ENCODE measurements at regions not wholly inside any gene's neighbourhood (a gene's known extent, or its start where the extent isn't known, plus 50 kb on each side); places are given as distances from the start of the nearest gene placed in this dataset.
"Not testable (repeated sequence)": the region's sequence is repeated elsewhere in the genome, so short reads cannot be mapped to it uniquely, and the experiment has no call there.

DNA sequence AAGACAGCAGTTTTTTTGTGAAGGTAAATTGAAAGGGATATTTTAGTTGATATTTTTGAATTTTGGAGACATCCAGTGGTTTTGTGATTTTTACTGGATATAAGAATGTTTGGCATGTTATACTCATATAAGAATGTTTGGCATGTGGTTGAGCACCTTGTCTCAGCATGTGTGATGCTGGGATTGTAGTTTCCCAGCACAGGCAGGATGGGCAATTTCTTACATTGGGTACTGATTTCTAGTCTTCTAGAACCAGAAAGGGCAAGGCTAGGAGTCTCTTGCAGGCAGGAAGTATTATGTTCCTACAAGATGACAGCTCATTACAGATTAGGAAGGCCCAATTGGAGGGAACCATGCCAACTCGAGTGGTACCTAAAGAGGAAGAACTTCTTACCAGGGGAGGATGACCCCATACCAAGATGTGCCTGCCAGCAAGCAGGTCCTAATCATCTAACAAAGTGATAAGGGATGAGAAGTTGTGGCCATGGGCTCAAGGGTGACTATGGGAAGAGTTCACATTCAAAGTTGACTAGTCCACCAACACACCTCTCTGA is 377.8 kb downstream of the UTRN start:
- DNase-seq: no peak

DNA sequence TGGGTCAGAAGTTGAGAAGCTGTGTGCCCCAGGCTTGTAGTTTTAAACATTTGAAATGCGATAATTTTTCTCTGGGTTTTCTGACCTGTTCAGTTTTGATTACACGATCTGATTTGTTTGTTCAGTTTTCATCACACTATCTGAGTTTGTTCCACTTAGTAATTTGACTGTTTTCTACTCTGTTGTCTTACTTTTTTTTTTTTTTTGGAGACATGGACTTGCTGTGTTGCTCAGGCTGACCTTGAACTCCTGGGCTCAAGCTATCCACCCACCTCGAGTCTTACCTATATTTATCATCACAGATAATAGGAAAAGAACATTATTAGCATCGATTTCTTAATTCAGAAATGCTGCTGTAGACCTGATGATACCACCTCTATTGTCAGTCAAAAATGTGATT is 379.1 kb downstream of the UTRN start:
- DNase-seq: no peak

DNA sequence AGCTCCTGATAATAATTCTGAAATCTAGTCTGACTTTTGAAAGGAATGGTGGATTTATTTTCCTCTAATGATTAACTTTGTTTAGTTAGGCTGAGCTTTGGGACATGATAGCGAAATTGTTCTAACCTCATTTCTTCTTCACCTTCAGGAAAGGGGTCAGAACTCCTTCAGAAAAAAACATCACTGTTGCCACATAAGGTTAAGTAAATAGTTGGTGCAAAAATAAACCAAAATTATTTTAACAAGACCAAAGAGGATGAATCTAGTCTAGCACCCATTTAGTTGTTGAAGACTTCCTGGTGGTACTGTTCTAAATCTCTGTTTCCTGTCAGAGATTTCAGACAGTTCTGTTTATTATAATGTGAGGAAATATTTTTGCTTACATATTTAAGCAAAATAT is 379.8 kb downstream of the UTRN start:
- DNase-seq: no peak

DNA sequence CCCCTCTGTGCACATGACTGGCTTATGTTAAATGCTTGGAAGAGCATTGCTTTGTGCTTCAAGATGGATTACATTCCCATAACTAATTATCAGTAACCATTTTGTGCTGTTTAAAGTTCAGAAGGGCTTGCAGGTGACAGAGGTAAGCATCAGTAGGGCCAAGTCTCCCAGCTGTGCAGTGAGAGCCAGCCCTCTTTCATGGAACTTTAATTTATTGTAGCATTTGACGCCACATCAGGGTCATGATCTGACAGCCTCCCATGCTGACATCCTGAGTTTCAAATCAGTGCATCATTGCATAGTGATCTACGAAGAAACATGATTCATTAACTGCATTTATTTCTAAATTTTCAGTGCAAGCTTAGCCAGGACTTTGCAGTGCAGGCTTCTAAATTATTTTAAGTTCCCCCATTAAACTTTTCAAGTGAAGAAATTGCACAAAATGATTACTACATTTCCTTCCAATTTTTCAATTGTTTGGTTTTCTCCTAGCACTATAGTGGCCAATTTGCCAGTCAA is 380.9 kb downstream of the UTRN start:
- DNase-seq: no peak

DNA sequence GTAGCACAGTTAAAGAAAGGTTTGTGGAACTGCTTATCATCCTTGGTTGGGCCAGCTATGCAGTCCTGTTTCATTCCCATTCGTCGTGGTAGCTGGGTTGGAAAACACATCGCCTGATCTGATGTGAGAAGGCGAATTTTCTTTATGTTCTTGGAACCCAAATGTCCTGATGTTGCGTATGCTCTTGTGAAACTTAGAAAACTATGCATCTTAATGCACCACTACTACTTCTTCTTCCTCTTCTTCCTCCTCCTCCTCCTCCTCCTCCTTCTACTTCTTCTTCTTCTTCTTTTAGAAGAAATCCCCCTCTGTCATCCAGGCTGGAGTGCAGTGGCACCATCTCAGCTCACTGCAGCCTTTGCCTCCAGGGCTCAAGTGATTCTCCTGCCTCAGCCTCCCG is 381.6 kb downstream of the UTRN start:
- DNase-seq: no peak

DNA sequence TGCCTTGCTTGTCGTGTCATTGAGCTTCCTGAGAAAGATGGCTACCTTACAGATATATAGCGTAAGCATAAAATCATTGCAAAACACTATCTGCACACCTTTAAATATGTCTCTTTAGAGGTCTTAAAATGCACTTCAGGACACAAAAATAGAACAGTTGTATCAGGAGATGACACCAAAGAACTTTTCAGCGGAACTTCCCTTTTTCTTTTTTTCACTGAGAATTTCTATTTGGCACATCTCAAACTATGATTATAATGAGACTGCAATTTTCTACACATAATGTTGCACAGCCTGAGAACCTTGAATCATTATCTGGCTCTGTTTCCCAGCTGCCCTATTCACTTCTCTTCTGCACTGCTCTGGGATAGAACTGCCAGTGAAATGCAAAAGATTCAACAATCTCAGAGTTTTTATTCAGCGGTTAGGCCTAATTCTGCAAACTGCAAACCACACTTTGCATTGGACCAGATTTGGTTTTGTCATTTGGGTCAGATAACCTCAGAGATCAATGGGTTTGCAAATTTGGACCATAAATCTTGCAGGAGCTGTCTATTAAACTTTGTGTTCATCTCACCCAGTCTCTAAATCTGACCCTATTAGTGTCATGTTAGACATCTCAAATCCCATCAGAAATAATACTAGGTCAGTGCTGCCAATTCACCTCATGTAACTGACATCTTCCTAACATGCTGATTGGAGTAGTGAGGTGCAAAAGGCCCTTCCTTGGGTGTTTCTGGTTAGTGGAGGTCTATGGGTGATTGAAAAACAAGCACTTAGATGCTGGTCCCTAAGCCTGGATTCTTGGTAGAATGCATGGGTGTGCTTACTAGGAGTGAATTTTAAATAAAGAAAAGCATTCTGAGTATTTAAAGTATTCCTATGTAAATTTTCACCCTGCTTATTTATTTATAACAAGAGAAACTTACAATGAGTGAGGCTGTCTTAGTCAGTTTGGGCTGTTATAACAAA is 382.7 kb downstream of the UTRN start:
- no peak for DNase-seq

DNA sequence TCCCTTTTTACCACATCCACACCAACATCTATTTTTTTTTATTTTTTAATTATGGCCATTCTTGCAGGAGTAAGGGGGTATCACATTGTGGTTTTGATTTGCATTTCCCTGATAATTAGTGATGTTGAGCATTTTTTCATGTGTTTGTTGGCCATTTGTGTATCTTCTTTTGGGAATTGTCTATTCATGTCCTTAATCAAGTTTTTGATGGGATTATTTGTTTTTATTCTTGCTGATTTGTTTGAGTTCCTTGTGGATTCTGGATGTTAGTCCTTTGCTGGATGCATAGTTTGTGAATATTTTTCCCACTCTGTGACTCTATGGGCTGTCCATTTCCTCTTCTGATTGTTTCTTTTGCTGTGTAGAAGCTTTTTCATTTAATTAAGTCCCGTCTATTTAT is 385.1 kb downstream of the UTRN start:
- DNase-seq: not testable (repeated sequence)

DNA sequence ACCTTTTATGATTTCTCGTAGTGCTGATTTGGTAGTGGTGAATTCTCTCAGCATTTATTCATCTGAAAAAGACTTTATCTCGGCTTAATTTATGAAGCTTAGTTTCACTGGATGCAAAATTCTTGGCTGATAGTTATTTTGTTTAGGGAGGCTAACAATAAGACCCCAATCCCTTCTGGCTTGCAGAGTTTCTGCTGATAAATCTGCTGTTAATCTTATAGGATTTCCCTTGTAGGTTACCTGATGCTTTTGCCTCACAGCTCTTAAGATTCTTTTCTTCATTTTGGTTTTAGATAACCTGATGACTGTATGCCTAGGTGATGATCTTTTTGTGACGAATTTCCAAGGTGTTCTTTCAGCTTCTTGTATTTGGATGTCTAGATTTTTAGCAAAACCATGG is 388.7 kb downstream of the UTRN start:
- DNase-seq: no peak

DNA sequence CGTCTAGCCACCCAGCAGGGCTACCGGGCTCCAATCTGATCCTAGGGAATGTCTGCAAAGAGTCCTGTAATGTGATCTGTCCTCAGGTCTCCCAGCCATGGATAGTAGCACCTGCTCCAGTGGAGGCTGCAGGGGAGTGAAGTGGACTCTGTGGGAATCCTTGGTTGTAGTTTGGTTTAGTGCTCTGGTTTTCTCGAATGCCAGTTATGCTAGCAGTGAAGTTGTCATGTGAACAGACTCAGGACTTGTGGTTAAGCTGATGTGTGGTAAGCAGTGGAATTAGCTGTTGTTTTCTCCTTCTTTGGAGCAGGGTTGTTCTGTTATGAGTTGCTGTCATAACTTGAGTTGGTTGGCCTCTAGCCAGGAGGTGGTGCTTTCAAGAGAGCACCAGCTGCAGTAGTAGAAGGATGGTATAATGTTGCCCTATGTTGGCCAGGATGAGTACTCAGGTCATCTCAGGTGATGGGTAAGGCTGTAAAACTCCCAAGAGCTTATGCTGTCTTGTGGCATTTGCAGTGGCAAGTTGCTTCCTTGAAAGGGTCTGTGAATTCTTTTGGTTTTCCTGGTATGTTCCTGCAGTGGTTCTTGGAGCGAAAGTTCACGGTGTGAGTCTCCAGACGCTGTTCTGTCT is 390.2 kb downstream of the UTRN start:
- no peak for DNase-seq

DNA sequence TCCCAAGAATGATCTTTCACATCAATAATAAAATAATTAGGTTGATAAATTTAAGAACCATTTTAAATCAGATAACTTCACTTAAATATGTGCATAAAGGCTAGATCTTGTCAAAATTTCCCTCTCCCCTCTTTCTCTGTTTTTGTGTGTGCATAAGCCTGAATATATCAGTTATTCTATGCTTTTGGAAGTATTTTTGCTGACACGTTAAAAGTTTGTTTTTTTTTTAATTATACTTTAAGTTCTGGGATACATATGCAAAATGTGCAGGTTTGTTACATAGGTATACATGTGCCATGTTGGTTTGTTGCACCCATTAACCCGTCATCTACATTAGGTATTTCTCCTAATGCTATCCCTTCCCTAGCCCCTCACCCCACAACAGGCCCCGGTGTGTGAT is 391.2 kb downstream of the UTRN start:
- DNase-seq: not testable (repeated sequence)

DNA sequence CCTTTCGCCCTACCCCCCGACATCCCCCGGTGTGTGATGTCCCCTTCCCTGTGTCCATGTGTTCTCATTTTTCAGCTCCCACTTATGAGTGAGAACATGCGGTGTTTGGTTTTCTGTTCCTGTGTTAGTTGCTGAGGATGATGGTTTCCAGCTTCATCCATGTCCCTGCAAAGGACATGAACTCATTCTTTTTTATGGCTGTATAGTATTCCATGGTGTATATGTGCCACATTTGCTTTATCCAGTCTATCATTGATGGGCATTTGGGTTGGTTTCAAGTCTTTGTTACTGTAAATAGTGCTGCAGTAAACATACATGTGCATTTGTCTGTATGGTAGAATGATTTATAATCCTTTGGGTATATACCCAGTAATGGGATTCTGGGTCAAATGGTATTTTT is 392.1 kb downstream of the UTRN start:
- DNase-seq: not testable (repeated sequence)

DNA sequence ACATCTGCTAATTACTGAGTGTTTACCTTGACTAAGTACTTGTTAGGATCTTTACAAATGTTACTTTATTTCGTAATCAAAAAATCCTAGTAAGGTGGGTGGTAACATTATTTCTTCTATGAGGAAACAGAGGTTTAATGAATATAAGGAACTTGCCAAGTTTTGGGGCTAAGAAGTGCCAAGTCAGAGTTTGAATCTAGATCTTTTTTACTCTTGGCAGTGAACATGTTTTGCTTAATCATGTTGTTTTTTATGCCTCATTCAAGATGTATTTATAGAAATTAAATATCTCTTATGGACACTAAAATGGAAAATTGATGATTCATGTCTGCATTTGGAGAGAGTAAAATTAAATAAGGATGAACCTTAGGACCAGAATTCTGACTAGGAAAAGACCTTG is 393.7 kb downstream of the UTRN start:
- DNase-seq: no peak

DNA sequence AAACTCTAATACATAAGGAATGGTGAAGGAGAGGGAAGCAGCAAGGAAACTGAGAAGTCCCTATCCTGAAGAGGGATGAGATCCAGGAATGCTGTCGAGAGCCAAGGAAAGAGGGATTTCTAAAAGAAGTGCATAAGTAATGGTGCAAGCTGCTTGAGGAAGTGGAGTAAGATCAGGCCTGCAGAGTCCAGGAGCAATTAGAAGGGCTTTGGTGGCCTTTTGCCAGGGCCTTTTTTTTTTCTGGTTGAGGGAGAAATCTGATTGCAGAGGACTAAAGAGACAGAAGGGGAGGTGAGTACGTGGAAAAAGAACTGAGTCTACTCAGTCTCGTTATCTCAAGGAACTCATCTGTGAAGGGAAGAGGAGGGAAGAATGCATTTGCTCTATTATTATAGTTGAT is 396.2 kb downstream of the UTRN start:
- no peak for DNase-seq

DNA sequence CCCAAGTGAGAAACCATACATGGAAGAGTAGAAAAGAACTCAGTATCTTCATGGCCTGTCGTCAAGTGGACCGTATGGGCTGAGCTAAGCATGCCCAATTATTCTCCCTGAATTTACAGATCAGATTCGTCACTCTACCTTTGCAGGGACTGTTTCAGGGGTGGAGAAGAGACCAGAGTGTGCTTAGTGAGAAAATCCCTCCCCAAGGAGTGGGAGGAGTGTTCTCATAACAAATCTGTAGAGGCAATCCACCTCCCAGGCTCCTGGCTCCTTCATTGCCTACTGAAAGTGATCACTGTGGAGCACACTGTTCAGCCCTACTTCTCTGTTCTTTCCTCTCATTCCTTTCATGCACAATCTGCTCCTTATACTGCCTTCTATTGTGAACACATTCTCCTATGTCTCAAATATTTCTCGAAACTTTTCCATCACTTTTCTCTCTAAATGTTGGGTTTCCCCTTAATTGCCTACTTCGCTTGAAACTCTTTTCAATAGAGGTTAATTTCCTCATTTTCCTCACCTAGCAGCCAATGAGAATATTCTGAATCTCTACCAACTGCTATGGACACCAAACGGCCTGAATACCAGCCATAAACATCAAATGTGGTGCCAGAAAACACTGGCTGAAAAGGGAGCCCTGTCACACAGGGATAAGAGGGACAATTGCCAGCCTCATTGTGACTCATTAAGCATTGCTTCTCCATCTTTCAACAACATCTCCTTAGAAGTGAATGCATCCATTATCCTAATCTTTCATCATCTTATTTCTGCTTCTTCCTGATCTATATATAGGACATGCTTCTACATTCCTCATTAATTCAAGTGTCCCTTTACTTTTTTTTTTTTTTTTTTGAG is 398.3 kb downstream of the UTRN start:
- no peak for DNase-seq

DNA sequence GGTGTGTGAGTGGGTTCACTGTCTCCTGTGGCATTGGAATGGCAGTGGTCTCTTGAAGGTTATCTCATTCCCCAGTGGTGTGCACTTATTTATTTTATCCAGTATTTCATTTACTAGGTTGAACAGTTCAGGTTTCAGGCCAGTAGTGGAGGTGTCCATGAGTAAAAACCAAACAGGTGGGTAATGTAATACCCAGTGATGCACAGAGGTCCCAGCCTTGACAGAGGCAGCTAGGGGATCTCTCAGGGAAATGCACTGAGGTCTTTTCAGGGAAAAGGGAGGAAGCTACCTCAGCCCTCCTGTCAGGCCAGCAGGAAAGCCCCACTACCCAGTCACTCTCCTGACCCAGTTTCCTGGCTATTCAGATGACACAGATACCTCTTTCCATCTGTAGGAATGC is 403.6 kb downstream of the UTRN start:
- no peak for DNase-seq

DNA sequence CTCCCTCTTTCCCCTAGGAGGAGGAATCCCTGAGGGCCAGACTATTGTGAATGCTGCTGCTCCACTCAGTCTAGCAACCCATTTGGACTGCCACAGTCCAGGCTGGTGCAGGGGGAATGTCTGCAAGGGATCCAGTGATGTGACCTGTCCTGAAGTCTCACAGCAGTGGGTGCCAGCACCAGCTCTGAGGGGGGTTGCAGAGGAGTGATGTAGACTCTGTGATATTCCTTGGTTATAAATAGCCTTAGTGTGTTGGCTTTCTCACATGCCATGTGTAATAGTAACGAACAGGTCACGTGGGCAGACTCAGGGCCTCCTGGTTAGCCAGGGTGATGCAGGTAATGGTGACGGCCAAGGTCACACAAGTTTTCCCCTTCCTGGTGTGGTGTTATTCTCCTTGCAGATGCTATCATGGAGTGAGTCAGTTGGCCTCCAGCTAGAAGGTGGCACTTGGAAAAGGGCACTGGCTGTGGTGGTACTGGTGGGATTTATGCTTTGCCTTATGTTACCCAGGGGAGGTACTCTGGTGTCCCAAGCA is 404.4 kb downstream of the UTRN start:
- DNase-seq: no peak

DNA sequence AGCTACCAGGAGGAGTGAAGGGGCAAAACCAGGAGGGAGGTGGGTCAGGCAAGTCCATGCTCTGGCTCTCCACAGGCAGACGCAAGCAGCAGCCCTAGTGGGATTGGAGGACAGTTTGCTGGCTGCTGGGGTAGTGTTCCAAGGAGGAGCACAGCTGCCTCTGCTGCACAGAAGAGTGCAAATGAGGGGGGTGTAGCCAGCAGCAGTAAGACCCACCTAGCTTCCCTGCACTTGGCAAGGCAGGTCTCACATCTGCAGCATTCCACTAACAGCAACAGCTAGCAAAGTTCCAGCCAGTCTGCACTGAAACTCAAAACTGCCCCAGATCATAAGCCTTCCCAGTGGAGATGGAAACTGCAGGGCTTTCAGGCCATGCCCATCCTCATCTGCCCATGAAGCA is 405.0 kb downstream of the UTRN start:
- DNase-seq: no peak

DNA sequence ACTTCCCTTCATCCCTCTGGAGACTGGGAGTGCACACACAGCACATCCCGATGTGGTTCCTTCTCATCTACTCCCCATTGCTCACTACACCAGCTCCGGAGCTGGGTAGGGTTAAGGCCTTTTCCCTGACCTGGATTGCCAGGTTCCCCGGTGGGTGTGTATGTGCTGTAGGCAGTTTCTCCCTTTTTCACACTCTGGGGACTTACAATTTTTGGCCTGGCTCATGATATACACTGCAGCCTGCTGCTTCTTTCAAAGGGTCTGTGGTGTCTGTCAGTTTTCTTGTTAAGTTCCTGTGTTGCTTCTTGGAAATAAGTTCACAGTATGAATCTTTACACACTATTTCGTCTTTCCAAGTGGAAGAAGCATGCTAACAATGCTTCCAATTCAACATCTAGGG is 405.5 kb downstream of the UTRN start:
- no peak for DNase-seq

DNA sequence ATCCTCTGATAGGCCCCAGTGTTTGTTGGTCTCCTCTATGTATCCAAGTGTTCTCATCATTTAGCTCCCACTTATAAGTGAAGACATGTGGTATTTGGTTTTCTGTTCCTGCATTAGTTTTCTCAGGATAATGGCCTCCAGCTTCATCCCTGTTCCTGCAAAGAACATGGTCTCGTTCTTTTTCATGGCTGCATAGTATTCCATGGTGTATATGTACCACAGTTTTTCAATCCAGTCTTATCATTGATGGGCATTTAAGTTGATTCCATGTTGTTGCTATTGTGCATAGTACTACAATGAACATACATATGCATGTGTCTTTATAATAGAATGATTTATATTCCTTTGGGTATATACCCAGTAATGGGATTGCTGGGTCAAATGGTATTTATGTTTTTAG is 406.9 kb downstream of the UTRN start:
- DNase-seq: not testable (repeated sequence)

DNA sequence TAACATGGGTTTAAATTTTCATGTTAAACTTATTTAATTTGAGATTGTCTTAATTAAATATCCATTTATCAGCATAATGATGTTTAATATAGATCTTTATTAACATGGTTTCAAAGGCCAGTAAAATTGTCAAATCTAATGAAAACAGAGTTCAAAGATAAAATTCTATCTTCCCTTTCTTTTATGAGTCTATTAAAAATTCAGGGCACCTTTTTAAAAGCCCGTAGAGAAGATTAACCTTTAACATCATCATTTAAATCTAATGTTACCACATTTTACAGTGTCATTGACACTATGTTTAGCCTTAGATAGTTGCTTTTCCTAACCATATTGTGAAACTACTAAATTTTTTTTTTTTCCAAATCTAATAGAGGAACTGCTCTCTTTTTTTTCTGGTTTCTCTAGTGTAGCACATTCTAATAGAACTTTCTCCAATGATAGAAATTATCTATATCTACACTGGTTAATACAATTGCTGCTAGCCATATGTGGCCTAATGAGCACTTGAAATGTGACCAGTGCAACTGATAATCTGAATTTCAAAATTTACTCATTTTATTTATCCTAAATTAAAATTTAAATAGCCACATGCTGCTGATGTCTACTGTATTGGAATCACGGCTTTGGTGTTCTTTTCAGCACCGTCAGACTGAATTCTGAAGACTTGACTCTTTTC is 410.9 kb downstream of the UTRN start:
- DNase-seq: no peak

DNA sequence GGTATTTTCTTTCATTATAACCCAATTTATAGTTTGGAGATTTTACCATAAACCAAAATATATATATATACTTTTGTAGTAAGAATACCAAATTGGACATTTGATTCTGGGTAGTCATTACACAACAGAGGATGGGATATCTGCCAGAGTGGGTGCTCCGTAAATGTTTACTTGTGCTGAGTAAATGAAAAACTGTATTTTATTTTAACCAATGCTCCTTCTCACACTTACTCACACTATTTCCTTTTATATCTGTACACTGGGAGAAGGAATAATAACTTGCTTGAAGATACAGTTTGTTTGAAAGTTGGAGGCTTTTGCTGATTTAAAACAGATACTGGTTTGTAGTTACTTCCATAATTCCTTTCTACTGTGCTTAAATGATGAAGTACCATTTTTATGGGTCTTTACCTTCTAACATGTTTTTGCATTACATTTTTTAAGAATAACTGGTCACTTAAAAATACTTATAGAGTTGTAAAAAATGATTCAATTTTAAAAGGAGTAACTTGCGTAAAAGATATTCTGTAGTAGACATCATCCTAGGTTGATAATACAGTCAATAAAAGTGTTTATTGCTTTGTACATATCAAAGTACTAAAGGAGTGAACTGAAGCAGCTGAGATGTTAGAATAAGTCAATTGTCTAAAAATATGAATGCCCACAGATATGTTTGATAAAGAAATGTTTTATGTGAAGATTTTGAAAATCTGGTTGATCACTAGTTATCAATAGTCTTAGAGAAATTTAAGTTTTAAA is 411.7 kb downstream of the UTRN start:
- peak; percentile 18 for DNase-seq

All from NCI-H1092 (cell line).